Keratinocyte (primary cell): ENCODE measurements at regions not wholly inside any gene's neighbourhood (a gene's known extent, or its start where the extent isn't known, plus 50 kb on each side); places are given as distances from the start of the nearest gene placed in this dataset.

ENCODE experiments used
- DNase-seq: peaks from one replicate; pipeline ENCODE4 v3.0.0-alpha.2; 2011; ENCODE audit warnings: low read depth, missing footprints, low spot score
- FAIRE-seq: peaks from 2 replicates; lab custom pipeline; 2011; peaks lifted over from hg19 to GRCh38; lab: Jason Lieb, UNC
- H2AFZ ChIP-seq: 2 replicates; pipeline ENCODE4 v1.6.0; 2012; ENCODE audit warnings: low read length, control low read depth, inconsistent platforms; ENCODE audit not compliant: control insufficient read depth
- H3K27ac ChIP-seq: 2 replicates; pipeline ENCODE4 v1.5.1; 2011; ENCODE audit warnings: low read length; ENCODE audit not compliant: control insufficient read depth, insufficient read depth
- H3K27me3 ChIP-seq: 3 replicates; pipeline ENCODE4 v1.6.0; 2011; ENCODE audit warnings: low read length; ENCODE audit not compliant: control insufficient read depth, insufficient read depth; ENCODE audit errors: extremely low read depth
- H3K36me3 ChIP-seq, 2 experiments: 2 replicates in 1 of 2; 3 replicates in 1 of 2; pipeline ENCODE4 v1.5.1; 2011; ENCODE audit warnings: low read length in 2 of 2, mild to moderate bottlenecking in 1 of 2; ENCODE audit not compliant: control insufficient read depth in 2 of 2, insufficient read depth in 2 of 2; ENCODE audit errors: extremely low read depth in 1 of 2
- H3K4me1 ChIP-seq: 3 replicates; pipeline ENCODE4 v1.5.1; 2011; ENCODE audit warnings: low read length; ENCODE audit not compliant: control insufficient read depth, insufficient read depth; ENCODE audit errors: extremely low read depth
- H3K4me2 ChIP-seq: 3 replicates; pipeline ENCODE4 v1.6.0; 2011; ENCODE audit warnings: low read depth, low read length; ENCODE audit not compliant: control insufficient read depth, insufficient read depth; ENCODE audit errors: extremely low read depth
- H3K4me3 ChIP-seq, 3 experiments: fragments of 200-600 bp in 1 of 3; sonication (generic) in 1 of 3; 2 replicates in 2 of 3; 3 replicates in 1 of 3; pipeline ENCODE4 v1.5.1; 2011 to 2016; ENCODE audit warnings: low read length in 3 of 3, mild to moderate bottlenecking in 3 of 3, control low read depth in 2 of 3, inconsistent platforms in 1 of 3, low read depth in 1 of 3, mixed read lengths in 1 of 3, mixed run types in 1 of 3, moderate library complexity in 1 of 3; ENCODE audit not compliant: control insufficient read depth in 2 of 3, insufficient read depth in 2 of 3; ENCODE audit errors: extremely low read depth in 1 of 3
- H3K79me2 ChIP-seq: 2 replicates; pipeline ENCODE4 v1.6.0; 2012; ENCODE audit warnings: low read length; ENCODE audit not compliant: control insufficient read depth, insufficient read depth
- H3K9ac ChIP-seq: 3 replicates; pipeline ENCODE4 v1.6.0; 2011; ENCODE audit warnings: low read length; ENCODE audit not compliant: control insufficient read depth, insufficient read depth; ENCODE audit errors: extremely low read depth
- H3K9me1 ChIP-seq: 3 replicates; pipeline ENCODE4 v1.6.0; 2011; ENCODE audit warnings: low read length; ENCODE audit not compliant: control insufficient read depth, insufficient read depth; ENCODE audit errors: extremely low read depth
- H3K9me3 ChIP-seq: 2 replicates; pipeline ENCODE4 v1.5.1; 2012; ENCODE audit warnings: low read depth, low read length; ENCODE audit not compliant: control insufficient read depth
- H4K20me1 ChIP-seq: 3 replicates; pipeline ENCODE4 v1.6.0; 2011; ENCODE audit warnings: low read length; ENCODE audit not compliant: control insufficient read depth, insufficient read depth; ENCODE audit errors: extremely low read depth
- EZH2 ChIP-seq: IDR thresholded peaks from one replicate; pipeline ENCODE4 v1.6.1; 2012; ENCODE audit warnings: inconsistent platforms, mild to moderate bottlenecking, low read length, moderate library complexity
- dilution Hi-C: fragments of 300-500 bp; cut with MboI; formaldehyde crosslinking; loops from one replicate; pipeline ENCODE4 v1.7.0; 2020; ENCODE audit warnings: low sequenced_read_pairs; ENCODE audit not compliant: extremely low pct_ligation_motif_present
- TF ChIP-seq, protein P1 (sequence below), 3 experiments: IDR thresholded peaks in 1 of 3; conservative IDR thresholded peaks in 1 of 3; optimal IDR thresholded peaks in 1 of 3; 2 replicates in 2 of 3; 3 replicates in 1 of 3; pipeline versions ENCODE3 to v1.5.1; 2011; ENCODE audit warnings: low read length in 3 of 3, mild to moderate bottlenecking in 3 of 3, moderate library complexity in 2 of 3, control low read depth in 1 of 3, inconsistent platforms in 1 of 3; ENCODE audit not compliant: insufficient read depth in 2 of 3; ENCODE audit errors: extremely low read depth in 1 of 3

- Histone ChIP-seq H3K27me3 (peaks cover 5% of the 10 kb centered on the region), H3K79me2 (no peaks in the 10 kb centered on the region), H3K9ac (no peak overlapping the region), H3K27ac (no peak overlapping the region), H3K4me1 (no peaks in the 10 kb centered on the region), H3K4me2 (no peak overlapping the region), H3K9me1 (no peaks in the 10 kb centered on the region), H3K4me3 (no peak overlapping the region), H3K9me3 (no peaks in the 10 kb centered on the region), H4K20me1 (no peaks in the 10 kb centered on the region), H3K36me3 (no peaks in the 10 kb centered on the region), H2AFZ (no peak overlapping the region)
- DNase-seq (no peak), FAIRE-seq (no peak)
- dilution Hi-C loops = no loop called here
- TF ChIP-seq, protein P1, sequence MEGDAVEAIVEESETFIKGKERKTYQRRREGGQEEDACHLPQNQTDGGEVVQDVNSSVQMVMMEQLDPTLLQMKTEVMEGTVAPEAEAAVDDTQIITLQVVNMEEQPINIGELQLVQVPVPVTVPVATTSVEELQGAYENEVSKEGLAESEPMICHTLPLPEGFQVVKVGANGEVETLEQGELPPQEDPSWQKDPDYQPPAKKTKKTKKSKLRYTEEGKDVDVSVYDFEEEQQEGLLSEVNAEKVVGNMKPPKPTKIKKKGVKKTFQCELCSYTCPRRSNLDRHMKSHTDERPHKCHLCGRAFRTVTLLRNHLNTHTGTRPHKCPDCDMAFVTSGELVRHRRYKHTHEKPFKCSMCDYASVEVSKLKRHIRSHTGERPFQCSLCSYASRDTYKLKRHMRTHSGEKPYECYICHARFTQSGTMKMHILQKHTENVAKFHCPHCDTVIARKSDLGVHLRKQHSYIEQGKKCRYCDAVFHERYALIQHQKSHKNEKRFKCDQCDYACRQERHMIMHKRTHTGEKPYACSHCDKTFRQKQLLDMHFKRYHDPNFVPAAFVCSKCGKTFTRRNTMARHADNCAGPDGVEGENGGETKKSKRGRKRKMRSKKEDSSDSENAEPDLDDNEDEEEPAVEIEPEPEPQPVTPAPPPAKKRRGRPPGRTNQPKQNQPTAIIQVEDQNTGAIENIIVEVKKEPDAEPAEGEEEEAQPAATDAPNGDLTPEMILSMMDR (optimal IDR thresholded peaks at IDR 0.05 in 1 of 3, IDR thresholded peaks at IDR 0.05 in 1 of 3, conservative IDR thresholded peaks at IDR 0.05 in 1 of 3; ENCODE audit: extremely low read depth in 1 of 3, insufficient read depth in 2 of 3, low read length in 3 of 3) = no peak
- TF ChIP-seq EZH2 = no peak
Observed at GRCh38 chr19:13615890-13616289, 109.6 kb upstream of the CACNA1A start.

DNA sequence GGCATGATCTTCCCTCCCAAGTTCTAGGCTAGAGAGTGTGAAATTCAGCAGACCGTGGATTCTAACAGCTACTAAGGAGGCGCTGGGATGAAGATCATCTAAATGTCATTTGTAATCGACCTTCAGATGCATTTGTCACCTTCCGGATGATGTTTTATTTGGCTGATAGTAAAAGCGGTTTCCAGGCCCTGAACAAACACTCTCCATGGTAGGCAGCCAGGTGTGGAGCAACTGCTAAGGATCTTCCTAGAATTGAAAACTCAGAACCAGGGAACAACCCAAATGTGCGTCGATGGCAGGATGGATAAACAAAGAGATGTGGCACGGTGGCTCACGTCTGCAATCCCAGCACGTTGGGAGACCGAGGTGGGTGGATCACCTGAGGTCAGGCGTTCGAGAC lies 107.2 kb upstream of the CACNA1A start:
- Histone ChIP-seq H3K36me3 (no peaks in the 10 kb centered on the region), H3K27me3 (peaks cover 5% of the 10 kb centered on the region), H3K9me1 (no peaks in the 10 kb centered on the region), H3K9me3 (no peaks in the 10 kb centered on the region), H4K20me1 (no peaks in the 10 kb centered on the region), H3K27ac (no peak overlapping the region), H3K4me1 (no peaks in the 10 kb centered on the region), H2AFZ (no peak overlapping the region), H3K4me3 (no peak overlapping the region), H3K4me2 (no peak overlapping the region), H3K79me2 (no peaks in the 10 kb centered on the region), H3K9ac (no peak overlapping the region)
- TF ChIP-seq, protein P1 (optimal IDR thresholded peaks at IDR 0.05 in 1 of 3, IDR thresholded peaks at IDR 0.05 in 1 of 3, conservative IDR thresholded peaks at IDR 0.05 in 1 of 3; ENCODE audit: extremely low read depth in 1 of 3, insufficient read depth in 2 of 3, low read length in 3 of 3) = no peak
- no peak for TF ChIP-seq EZH2
- dilution Hi-C loops = no loop called here
- DNase-seq (no peak), FAIRE-seq (no peak)
